GM12873 (cell line): ENCODE measurements at regions not wholly inside any gene's neighbourhood (a gene's known extent, or its start where the extent isn't known, plus 50 kb on each side); places are given as distances from the start of the nearest gene placed in this dataset.

Experiments used
- CTCF ChIP-seq: IDR thresholded peaks from 2 replicates; pipeline ENCODE4 v1.5.1; 2012; ENCODE audit warnings: low read depth, mild to moderate bottlenecking, moderate library complexity, low read length, control low read depth; ENCODE audit not compliant: insufficient read depth; ENCODE audit errors: missing control alignments

GRCh38 chrX:110504947-110505346, 146.3 kb downstream of the RTL9 start:
- no peak for TF ChIP-seq CTCF

- TF ChIP-seq CTCF: no peak
Observed at GRCh38 chrX:110509755-110510532, 151.3 kb downstream of the RTL9 start.

GRCh38 chrX:110511238-110511637, 152.6 kb downstream of the RTL9 start:
- no peak for TF ChIP-seq CTCF

GRCh38 chrX:110512341-110512740, 153.7 kb downstream of the RTL9 start:
- no peak for TF ChIP-seq CTCF

- no peak for TF ChIP-seq CTCF
Observed at GRCh38 chrX:110514509-110514908, 155.9 kb downstream of the RTL9 start.

- no peak for TF ChIP-seq CTCF
Observed at GRCh38 chrX:110519501-110519900, 160.9 kb downstream of the RTL9 start.

GRCh38 chrX:110519906-110520452, 161.3 kb downstream of the RTL9 start:
- TF ChIP-seq CTCF: no peak
